GM12891 (cell line): ENCODE measurements at regions not wholly inside any gene's neighbourhood (a gene's known extent, or its start where the extent isn't known, plus 50 kb on each side); places are given as distances from the start of the nearest gene placed in this dataset.

Experiments
- PAX5 ChIP-seq: IDR thresholded peaks from 2 replicates; pipeline ENCODE4 v1.6.1; 2011; ENCODE audit warnings: low read length, moderate library complexity, mild to moderate bottlenecking; ENCODE audit not compliant: insufficient read depth, severe bottlenecking
- POLR2A ChIP-seq: IDR thresholded peaks from 2 replicates; pipeline ENCODE4 v1.6.1; 2011; ENCODE audit warnings: low read depth, low read length, control low read depth
- POLR2AphosphoS5 ChIP-seq: IDR thresholded peaks from 2 replicates; pipeline ENCODE4 v1.6.1; 2011; ENCODE audit warnings: low read depth, low read length, control low read depth
- POU2F2 ChIP-seq: IDR thresholded peaks from 2 replicates; pipeline ENCODE4 v1.6.1; 2011; ENCODE audit warnings: low read depth, mild to moderate bottlenecking, control low read depth, low read length, moderate library complexity
- SPI1 ChIP-seq: IDR thresholded peaks from 2 replicates; pipeline ENCODE4 v1.6.1; 2011; ENCODE audit warnings: low read depth, low read length, control low read depth
- TAF1 ChIP-seq: IDR thresholded peaks from 2 replicates; pipeline ENCODE4 v1.6.1; 2011; ENCODE audit warnings: low read depth, low read length, control low read depth

DNA sequence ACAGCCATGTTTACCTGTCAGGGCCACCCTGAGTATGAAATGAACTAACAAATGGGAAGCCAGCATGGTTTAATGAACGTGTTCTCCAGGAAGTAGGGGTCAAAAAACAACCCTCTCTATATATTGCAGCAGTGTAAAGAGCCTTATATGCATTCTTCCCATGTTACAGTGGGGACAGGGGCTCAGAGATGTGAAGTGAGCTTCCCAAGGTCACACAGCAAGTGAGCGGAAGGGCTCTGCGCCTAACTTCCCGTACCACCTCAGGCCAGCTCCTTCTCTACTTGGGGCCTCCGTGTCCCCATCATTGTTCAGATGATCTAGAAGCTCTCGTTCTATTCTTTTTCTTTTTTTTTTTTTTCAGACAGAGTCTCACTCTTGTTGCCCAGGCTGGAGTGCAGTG, 105.1 kb upstream of the MAP1LC3B2 start:
- no peak for TF ChIP-seq POLR2A
- no peak for TF ChIP-seq POU2F2
- no peak for TF ChIP-seq POLR2AphosphoS5
- TF ChIP-seq TAF1 = no peak
- no peak for TF ChIP-seq PAX5
- TF ChIP-seq SPI1 = no peak
